Myocyte (in vitro differentiated cells): ENCODE measurements at regions not wholly inside any gene's neighbourhood (a gene's known extent, or its start where the extent isn't known, plus 50 kb on each side); places are given as distances from the start of the nearest gene placed in this dataset.
"Not testable (repeated sequence)": the region's sequence is repeated elsewhere in the genome, so short reads cannot be mapped to it uniquely, and the experiment has no call there.

ENCODE experiments used
- DNase-seq: peaks from one replicate; pipeline ENCODE4 v3.0.0-alpha.2; 2012; ENCODE audit warnings: low read depth

GRCh38 chr10:105743343-105744056 is 1102.4 kb downstream of the SORCS3 start:
- no peak for DNase-seq

- DNase-seq = no peak
These were observed 1101.8 kb downstream of the SORCS3 start for GRCh38 chr10:105742923-105743322.

GRCh38 chr10:105742184-105742583 is 1101.1 kb downstream of the SORCS3 start:
- peak; percentile 17 for DNase-seq

- no peak for DNase-seq
These were observed 1093.4 kb downstream of the SORCS3 start for GRCh38 chr10:105734479-105734878.

GRCh38 chr10:105733924-105734323 is 1092.8 kb downstream of the SORCS3 start:
- no peak for DNase-seq

GRCh38 chr10:105729428-105729827 is 1088.3 kb downstream of the SORCS3 start:
- DNase-seq = no peak

- not testable (repeated sequence) for DNase-seq
These were observed 1086.5 kb downstream of the SORCS3 start for GRCh38 chr10:105727586-105727985.

GRCh38 chr10:105727131-105727530 is 1086.0 kb downstream of the SORCS3 start:
- no peak for DNase-seq

GRCh38 chr10:105726149-105726548 is 1085.1 kb downstream of the SORCS3 start:
- no peak for DNase-seq

- no peak for DNase-seq
These were observed 1083.9 kb downstream of the SORCS3 start for GRCh38 chr10:105725007-105725406.

GRCh38 chr10:105718207-105718995 is 1077.3 kb downstream of the SORCS3 start:
- no peak for DNase-seq

- DNase-seq = no peak
These were observed 1073.6 kb downstream of the SORCS3 start for GRCh38 chr10:105714728-105715127.

- DNase-seq = no peak
These were observed 1066.5 kb downstream of the SORCS3 start for GRCh38 chr10:105707603-105708002.

GRCh38 chr10:105706281-105707026 is 1065.4 kb downstream of the SORCS3 start:
- DNase-seq = no peak

- no peak for DNase-seq
These were observed 1061.1 kb downstream of the SORCS3 start for GRCh38 chr10:105702211-105702610.

GRCh38 chr10:105700218-105700617 is 1059.1 kb downstream of the SORCS3 start:
- no peak for DNase-seq

- no peak for DNase-seq
These were observed 1058.4 kb downstream of the SORCS3 start for GRCh38 chr10:105699504-105699903.

GRCh38 chr10:105698592-105698991 is 1057.5 kb downstream of the SORCS3 start:
- no peak for DNase-seq

GRCh38 chr10:105697290-105697780 is 1056.2 kb downstream of the SORCS3 start:
- no peak for DNase-seq

GRCh38 chr10:105691811-105692210 is 1050.7 kb downstream of the SORCS3 start:
- DNase-seq = no peak

GRCh38 chr10:105682911-105683310 is 1041.8 kb downstream of the SORCS3 start:
- no peak for DNase-seq

- no peak for DNase-seq
These were observed 1040.0 kb downstream of the SORCS3 start for GRCh38 chr10:105681051-105681450.
